GM23338 (cell line): ENCODE measurements at regions not wholly inside any gene's neighbourhood (a gene's known extent, or its start where the extent isn't known, plus 50 kb on each side); places are given as distances from the start of the nearest gene placed in this dataset.

Source experiments
- ATAC-seq: fragments of 200-7000 bp; cut with Tn5 transposase; 3 replicates; pipeline ENCODE4 v1.9.1; 2020
- DNase-seq: peaks from one replicate; pipeline ENCODE4 v3.0.0-alpha.2; 2015; ENCODE audit warnings: low spot score
- H2AFZ ChIP-seq: fragments of 200-600 bp; sonication (generic); 2 replicates; pipeline ENCODE4 v1.8.0; 2016; ENCODE audit warnings: antibody characterized with exemption, mild to moderate bottlenecking, moderate library complexity
- H3F3A ChIP-seq: fragments of 200-600 bp; sonication (generic); replicated peaks from 2 replicates; pipeline ENCODE4 v1.8.0; 2017; ENCODE audit warnings: antibody characterized with exemption, mixed run types, low read depth
- H3K27ac ChIP-seq: fragments of 200-600 bp; sonication (generic); 2 replicates; pipeline ENCODE4 v1.6.1; 2016; ENCODE audit warnings: low read depth
- H3K27me3 ChIP-seq: fragments of 200-600 bp; sonication (generic); 2 replicates; pipeline ENCODE4 v1.8.0; 2016; ENCODE audit warnings: mild to moderate bottlenecking, mixed run types, moderate library complexity; ENCODE audit not compliant: insufficient read depth
- H3K36me3 ChIP-seq: fragments of 200-600 bp; sonication (generic); 2 replicates; pipeline ENCODE4 v1.8.0; 2016; ENCODE audit warnings: mild to moderate bottlenecking; ENCODE audit not compliant: insufficient read depth
- H3K4me1 ChIP-seq: fragments of 200-600 bp; sonication (generic); 2 replicates; pipeline ENCODE4 v1.8.0; 2016; ENCODE audit warnings: mild to moderate bottlenecking, moderate library complexity; ENCODE audit not compliant: insufficient read depth
- H3K4me2 ChIP-seq: fragments of 200-600 bp; sonication (generic); 2 replicates; pipeline ENCODE4 v1.7.1; 2017; ENCODE audit warnings: mixed run types
- H3K4me3 ChIP-seq: fragments of 200-600 bp; sonication (generic); 2 replicates; pipeline ENCODE4 v1.6.1; 2016; ENCODE audit warnings: mixed run types
- H3K79me2 ChIP-seq: fragments of 200-600 bp; sonication (generic); replicated peaks from 2 replicates; pipeline ENCODE4 v1.8.0; 2017; ENCODE audit warnings: mild to moderate bottlenecking; ENCODE audit not compliant: insufficient read depth
- H3K9me2 ChIP-seq: fragments of 200-600 bp; sonication (generic); 2 replicates; pipeline ENCODE4 v1.8.0; 2017; ENCODE audit not compliant: insufficient read depth
- H4K20me1 ChIP-seq: fragments of 200-600 bp; sonication (generic); replicated peaks from 2 replicates; pipeline ENCODE4 v1.8.0; 2017; ENCODE audit warnings: mild to moderate bottlenecking; ENCODE audit not compliant: insufficient read depth
- H3K27ac Mint-ChIP-seq: 2 replicates; pipeline ENCODE4 v1.8.0; 2020; ENCODE audit warnings: inconsistent platforms, mild to moderate bottlenecking, moderate library complexity, mixed read lengths
- H3K27me3 Mint-ChIP-seq: 3 replicates; pipeline ENCODE4 v1.8.0; 2022; ENCODE audit warnings: low read depth, mild to moderate bottlenecking, moderate library complexity, mixed read lengths, inconsistent platforms; ENCODE audit not compliant: insufficient read depth, poor library complexity
- H3K36me3 Mint-ChIP-seq: 3 replicates; pipeline ENCODE4 v1.8.0; 2021; ENCODE audit warnings: low read depth, mild to moderate bottlenecking, inconsistent platforms, moderate library complexity, mixed read lengths
- H3K4me1 Mint-ChIP-seq: 3 replicates; pipeline ENCODE4 v1.8.0; 2020; ENCODE audit warnings: mild to moderate bottlenecking, inconsistent platforms, mixed read lengths
- H3K4me3 Mint-ChIP-seq: 3 replicates; pipeline ENCODE4 v1.8.0; 2021; ENCODE audit warnings: moderate library complexity, mild to moderate bottlenecking, inconsistent platforms, mixed read lengths
- H3K9me3 Mint-ChIP-seq: 3 replicates; pipeline ENCODE4 v1.8.0; 2020; ENCODE audit warnings: moderate library complexity, mild to moderate bottlenecking, inconsistent platforms, mixed read lengths
- CREB1 ChIP-seq: fragments of 250-450 bp; sonication (Bioruptor Pico); IDR thresholded peaks from 2 replicates; pipeline ENCODE4 v1.5.0; 2020; ENCODE audit warnings: low read depth, mild to moderate bottlenecking, moderate library complexity
- EZH2 ChIP-seq: fragments of 200-600 bp; sonication (generic); IDR thresholded peaks from one replicate; pipeline ENCODE4 v1.8.0; 2017; ENCODE audit warnings: antibody characterized with exemption, mild to moderate bottlenecking, low read depth; ENCODE audit not compliant: unreplicated experiment
- EZH2phosphoT487 ChIP-seq: fragments of 200-600 bp; sonication (generic); IDR thresholded peaks from one replicate; pipeline ENCODE4 v1.8.1; 2018; ENCODE audit warnings: antibody characterized with exemption; ENCODE audit not compliant: unreplicated experiment
- JUNB ChIP-seq: IDR thresholded peaks from one replicate; pipeline ENCODE4 v1.6.1; 2016; ENCODE audit warnings: antibody characterized with exemption; ENCODE audit not compliant: unreplicated experiment
- NANOG ChIP-seq: IDR thresholded peaks from 2 replicates; pipeline ENCODE4 v1.6.1; 2016; ENCODE audit warnings: antibody characterized with exemption, borderline replicate concordance
- POLR2AphosphoS5 ChIP-seq: IDR thresholded peaks from 2 replicates; pipeline ENCODE4 v1.6.1; 2016; ENCODE audit warnings: antibody characterized with exemption, low read depth
- STAT1 ChIP-seq: IDR thresholded peaks from one replicate; pipeline ENCODE4 v1.6.1; 2016; ENCODE audit warnings: antibody characterized with exemption; ENCODE audit not compliant: unreplicated experiment
- ZNF114 ChIP-seq: fragments of 250-450 bp; sonication (Bioruptor Pico); IDR thresholded peaks from 2 replicates; pipeline ENCODE4 v1.5.0; 2020; ENCODE audit warnings: mild to moderate bottlenecking, moderate library complexity
- ZNF331 ChIP-seq: fragments of 250-450 bp; sonication (Bioruptor Pico); IDR thresholded peaks from 2 replicates; pipeline ENCODE4 v1.5.0; 2020; ENCODE audit warnings: low read depth, mild to moderate bottlenecking, moderate library complexity
- TF ChIP-seq, protein P1 (sequence below): IDR thresholded peaks from one replicate; pipeline ENCODE4 v1.6.1; 2018; ENCODE audit warnings: antibody characterized with exemption; ENCODE audit not compliant: unreplicated experiment
- TF ChIP-seq, protein P2 (sequence below): IDR thresholded peaks from 2 replicates; pipeline ENCODE4 v1.6.1; 2016; ENCODE audit warnings: antibody characterized with exemption
- TF ChIP-seq, protein P3 (sequence below), 2 experiments: fragments of 200-600 bp in 1 of 2; sonication (generic) in 1 of 2; conservative IDR thresholded peaks; 2 replicates each; pipeline versions ENCODE4 v1.5.1 to v1.6.1; 2016 to 2017; ENCODE audit warnings: antibody characterized with exemption in 2 of 2, low read depth in 2 of 2, mild to moderate bottlenecking in 2 of 2, moderate library complexity in 1 of 2

DNA sequence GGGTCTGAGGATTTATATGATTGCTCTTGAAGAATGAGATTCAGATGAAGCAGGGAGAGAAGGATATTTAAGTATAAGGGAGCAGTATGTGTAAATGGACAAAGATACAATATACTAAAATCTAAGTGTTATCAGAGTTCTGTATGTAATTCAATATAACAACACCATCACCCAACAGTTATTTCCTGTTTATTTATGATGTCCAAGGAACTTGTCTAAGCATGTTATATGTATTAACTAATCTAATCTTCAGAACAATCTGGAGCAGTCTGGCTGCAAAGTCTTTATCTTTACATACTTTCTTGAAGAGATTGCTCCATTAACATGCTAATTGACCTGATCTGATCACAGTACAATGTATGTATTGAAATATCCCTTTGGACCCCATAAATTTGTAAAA is 203.8 kb upstream of the WDFY3 start:
- ATAC-seq = no peak
- no peak overlapping the region for H3K4me3 Mint-ChIP-seq

DNA sequence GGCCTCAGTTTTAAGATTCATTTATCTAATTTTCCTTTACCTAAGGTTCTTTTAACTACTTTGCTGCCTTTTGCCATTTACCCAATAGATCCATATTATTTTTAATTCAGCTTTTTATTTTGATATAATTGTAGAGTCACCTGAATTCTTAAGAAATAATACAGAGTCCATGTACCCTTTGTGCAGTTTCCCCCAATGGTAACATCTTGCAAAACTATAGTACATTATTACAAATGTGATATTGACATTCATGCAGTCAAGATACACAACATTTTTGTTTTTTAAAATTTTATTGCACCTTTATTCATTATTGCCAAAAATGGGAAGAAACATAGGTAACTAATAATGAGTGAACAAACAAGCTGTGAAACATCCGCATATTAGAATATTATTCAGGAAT is 208.7 kb upstream of the WDFY3 start:
- Histone ChIP-seq H3K79me2 (no peaks in the 10 kb centered on the region), H4K20me1 (no peaks in the 10 kb centered on the region), H3K27ac (no peak overlapping the region), H3K4me1 (no peaks in the 10 kb centered on the region), H3K36me3 (no peaks in the 10 kb centered on the region), H3K4me3 (no peak overlapping the region), H2AFZ (no peak overlapping the region), H3F3A (no peaks in the 10 kb centered on the region), H3K27me3 (no peaks in the 10 kb centered on the region), H3K9me2 (no peaks in the 10 kb centered on the region; the same call in 1 of the 2 replicates), H3K4me2 (no peak overlapping the region)
- H3K9me3 Mint-ChIP-seq = no peaks in the 10 kb centered on the region
- no peaks in the 10 kb centered on the region for H3K4me1 Mint-ChIP-seq
- H3K27ac Mint-ChIP-seq = no peak overlapping the region
- H3K4me3 Mint-ChIP-seq = no peak overlapping the region
- DNase-seq (no peak), ATAC-seq (no peak)
- no peaks in the 10 kb centered on the region for H3K27me3 Mint-ChIP-seq
- H3K36me3 Mint-ChIP-seq = no peaks in the 10 kb centered on the region
- TF ChIP-seq, protein P1, sequence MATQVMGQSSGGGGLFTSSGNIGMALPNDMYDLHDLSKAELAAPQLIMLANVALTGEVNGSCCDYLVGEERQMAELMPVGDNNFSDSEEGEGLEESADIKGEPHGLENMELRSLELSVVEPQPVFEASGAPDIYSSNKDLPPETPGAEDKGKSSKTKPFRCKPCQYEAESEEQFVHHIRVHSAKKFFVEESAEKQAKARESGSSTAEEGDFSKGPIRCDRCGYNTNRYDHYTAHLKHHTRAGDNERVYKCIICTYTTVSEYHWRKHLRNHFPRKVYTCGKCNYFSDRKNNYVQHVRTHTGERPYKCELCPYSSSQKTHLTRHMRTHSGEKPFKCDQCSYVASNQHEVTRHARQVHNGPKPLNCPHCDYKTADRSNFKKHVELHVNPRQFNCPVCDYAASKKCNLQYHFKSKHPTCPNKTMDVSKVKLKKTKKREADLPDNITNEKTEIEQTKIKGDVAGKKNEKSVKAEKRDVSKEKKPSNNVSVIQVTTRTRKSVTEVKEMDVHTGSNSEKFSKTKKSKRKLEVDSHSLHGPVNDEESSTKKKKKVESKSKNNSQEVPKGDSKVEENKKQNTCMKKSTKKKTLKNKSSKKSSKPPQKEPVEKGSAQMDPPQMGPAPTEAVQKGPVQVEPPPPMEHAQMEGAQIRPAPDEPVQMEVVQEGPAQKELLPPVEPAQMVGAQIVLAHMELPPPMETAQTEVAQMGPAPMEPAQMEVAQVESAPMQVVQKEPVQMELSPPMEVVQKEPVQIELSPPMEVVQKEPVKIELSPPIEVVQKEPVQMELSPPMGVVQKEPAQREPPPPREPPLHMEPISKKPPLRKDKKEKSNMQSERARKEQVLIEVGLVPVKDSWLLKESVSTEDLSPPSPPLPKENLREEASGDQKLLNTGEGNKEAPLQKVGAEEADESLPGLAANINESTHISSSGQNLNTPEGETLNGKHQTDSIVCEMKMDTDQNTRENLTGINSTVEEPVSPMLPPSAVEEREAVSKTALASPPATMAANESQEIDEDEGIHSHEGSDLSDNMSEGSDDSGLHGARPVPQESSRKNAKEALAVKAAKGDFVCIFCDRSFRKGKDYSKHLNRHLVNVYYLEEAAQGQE = no peak
- TF ChIP-seq NANOG = no peak
- TF ChIP-seq JUNB = no peak
- TF ChIP-seq, protein P2, sequence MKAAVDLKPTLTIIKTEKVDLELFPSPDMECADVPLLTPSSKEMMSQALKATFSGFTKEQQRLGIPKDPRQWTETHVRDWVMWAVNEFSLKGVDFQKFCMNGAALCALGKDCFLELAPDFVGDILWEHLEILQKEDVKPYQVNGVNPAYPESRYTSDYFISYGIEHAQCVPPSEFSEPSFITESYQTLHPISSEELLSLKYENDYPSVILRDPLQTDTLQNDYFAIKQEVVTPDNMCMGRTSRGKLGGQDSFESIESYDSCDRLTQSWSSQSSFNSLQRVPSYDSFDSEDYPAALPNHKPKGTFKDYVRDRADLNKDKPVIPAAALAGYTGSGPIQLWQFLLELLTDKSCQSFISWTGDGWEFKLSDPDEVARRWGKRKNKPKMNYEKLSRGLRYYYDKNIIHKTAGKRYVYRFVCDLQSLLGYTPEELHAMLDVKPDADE = no peak
- TF ChIP-seq EZH2phosphoT487 = no peak
- no peak for TF ChIP-seq STAT1
- no peak for TF ChIP-seq EZH2
- TF ChIP-seq, protein P3, sequence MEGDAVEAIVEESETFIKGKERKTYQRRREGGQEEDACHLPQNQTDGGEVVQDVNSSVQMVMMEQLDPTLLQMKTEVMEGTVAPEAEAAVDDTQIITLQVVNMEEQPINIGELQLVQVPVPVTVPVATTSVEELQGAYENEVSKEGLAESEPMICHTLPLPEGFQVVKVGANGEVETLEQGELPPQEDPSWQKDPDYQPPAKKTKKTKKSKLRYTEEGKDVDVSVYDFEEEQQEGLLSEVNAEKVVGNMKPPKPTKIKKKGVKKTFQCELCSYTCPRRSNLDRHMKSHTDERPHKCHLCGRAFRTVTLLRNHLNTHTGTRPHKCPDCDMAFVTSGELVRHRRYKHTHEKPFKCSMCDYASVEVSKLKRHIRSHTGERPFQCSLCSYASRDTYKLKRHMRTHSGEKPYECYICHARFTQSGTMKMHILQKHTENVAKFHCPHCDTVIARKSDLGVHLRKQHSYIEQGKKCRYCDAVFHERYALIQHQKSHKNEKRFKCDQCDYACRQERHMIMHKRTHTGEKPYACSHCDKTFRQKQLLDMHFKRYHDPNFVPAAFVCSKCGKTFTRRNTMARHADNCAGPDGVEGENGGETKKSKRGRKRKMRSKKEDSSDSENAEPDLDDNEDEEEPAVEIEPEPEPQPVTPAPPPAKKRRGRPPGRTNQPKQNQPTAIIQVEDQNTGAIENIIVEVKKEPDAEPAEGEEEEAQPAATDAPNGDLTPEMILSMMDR (conservative IDR thresholded peaks at IDR 0.05; ENCODE audit: low read depth in 2 of 2) = no peak
- TF ChIP-seq ZNF114 (CRISPR knock-in tag) = no peak
- no peak for TF ChIP-seq ZNF331 (CRISPR knock-in tag)
- no peak for TF ChIP-seq CREB1
- no peak for TF ChIP-seq POLR2AphosphoS5

More for the DNA sequence above, 203.8 kb upstream of the WDFY3 start:
- Mint-ChIP-seq H3K4me1 (no peaks in the 10 kb centered on the region), H3K27ac (no peak overlapping the region), H3K9me3 (peaks cover 5% of the 10 kb centered on the region; the same call in 2 of the 3 replicates), H3K27me3 (no peaks in the 10 kb centered on the region), H3K36me3 (no peaks in the 10 kb centered on the region)
- no peak overlapping the region for H2AFZ ChIP-seq
- H3K27ac ChIP-seq = no peak overlapping the region
- DNase-seq = no peak
- H3F3A ChIP-seq = no peaks in the 10 kb centered on the region
- no peaks in the 10 kb centered on the region for H3K27me3 ChIP-seq
- no peaks in the 10 kb centered on the region for H4K20me1 ChIP-seq
- no peaks in the 10 kb centered on the region for H3K4me1 ChIP-seq
- H3K36me3 ChIP-seq = no peaks in the 10 kb centered on the region
- H3K9me2 ChIP-seq = peaks cover 15% of the 10 kb centered on the region
- TF ChIP-seq, protein P2 = no peak
- TF ChIP-seq POLR2AphosphoS5 = no peak
- TF ChIP-seq JUNB = no peak
- TF ChIP-seq, protein P3 (conservative IDR thresholded peaks at IDR 0.05; ENCODE audit: low read depth in 2 of 2) = no peak
- no peak overlapping the region for H3K4me3 ChIP-seq
- no peak overlapping the region for H3K4me2 ChIP-seq
- no peaks in the 10 kb centered on the region for H3K79me2 ChIP-seq
